Neural progenitor cell (in vitro differentiated cells): ENCODE measurements at regions not wholly inside any gene's neighbourhood (a gene's known extent, or its start where the extent isn't known, plus 50 kb on each side); places are given as distances from the start of the nearest gene placed in this dataset.

Source experiments
- EZH2 ChIP-seq: fragments of 200-600 bp; sonication (generic); IDR thresholded peaks from 2 replicates; pipeline ENCODE4 v1.6.1; 2017; ENCODE audit warnings: antibody characterized with exemption, mild to moderate bottlenecking, moderate library complexity
- EZH2phosphoT487 ChIP-seq: fragments of 200-600 bp; sonication (generic); IDR thresholded peaks from 2 replicates; pipeline ENCODE4 v1.6.1; 2017; ENCODE audit warnings: antibody characterized with exemption
- TF ChIP-seq, protein P1 (sequence below): fragments of 200-600 bp; sonication (generic); IDR thresholded peaks from 2 replicates; pipeline ENCODE4 v1.5.1; 2017; ENCODE audit warnings: antibody characterized with exemption, mild to moderate bottlenecking

DNA sequence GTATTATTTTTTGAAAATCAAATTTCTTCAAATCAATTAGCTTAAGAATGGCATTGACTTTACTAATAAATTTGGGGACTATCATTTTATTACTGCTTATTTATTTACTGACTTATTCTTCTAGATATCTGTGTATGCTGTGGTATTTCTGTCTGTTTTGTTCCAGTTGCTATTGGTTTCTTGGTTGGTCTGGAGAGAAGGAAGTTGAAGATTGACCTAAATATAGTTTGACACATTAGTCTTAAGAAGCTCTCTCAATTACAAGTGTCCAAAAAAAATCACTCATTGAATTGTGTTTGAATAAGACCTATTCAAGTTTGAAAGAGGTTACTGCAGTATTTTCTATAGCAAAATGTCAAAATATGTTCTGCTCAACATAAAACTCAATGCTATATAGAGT, 153.3 kb upstream of the KYNU start:
- TF ChIP-seq, protein P1, sequence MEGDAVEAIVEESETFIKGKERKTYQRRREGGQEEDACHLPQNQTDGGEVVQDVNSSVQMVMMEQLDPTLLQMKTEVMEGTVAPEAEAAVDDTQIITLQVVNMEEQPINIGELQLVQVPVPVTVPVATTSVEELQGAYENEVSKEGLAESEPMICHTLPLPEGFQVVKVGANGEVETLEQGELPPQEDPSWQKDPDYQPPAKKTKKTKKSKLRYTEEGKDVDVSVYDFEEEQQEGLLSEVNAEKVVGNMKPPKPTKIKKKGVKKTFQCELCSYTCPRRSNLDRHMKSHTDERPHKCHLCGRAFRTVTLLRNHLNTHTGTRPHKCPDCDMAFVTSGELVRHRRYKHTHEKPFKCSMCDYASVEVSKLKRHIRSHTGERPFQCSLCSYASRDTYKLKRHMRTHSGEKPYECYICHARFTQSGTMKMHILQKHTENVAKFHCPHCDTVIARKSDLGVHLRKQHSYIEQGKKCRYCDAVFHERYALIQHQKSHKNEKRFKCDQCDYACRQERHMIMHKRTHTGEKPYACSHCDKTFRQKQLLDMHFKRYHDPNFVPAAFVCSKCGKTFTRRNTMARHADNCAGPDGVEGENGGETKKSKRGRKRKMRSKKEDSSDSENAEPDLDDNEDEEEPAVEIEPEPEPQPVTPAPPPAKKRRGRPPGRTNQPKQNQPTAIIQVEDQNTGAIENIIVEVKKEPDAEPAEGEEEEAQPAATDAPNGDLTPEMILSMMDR = no peak
- TF ChIP-seq EZH2 = no peak
- TF ChIP-seq EZH2phosphoT487 = no peak
